GM18505 (cell line): ENCODE measurements at regions not wholly inside any gene's neighbourhood (a gene's known extent, or its start where the extent isn't known, plus 50 kb on each side); places are given as distances from the start of the nearest gene placed in this dataset.

Source experiments
- ATAC-seq: cut with Tn5 transposase; IDR thresholded peaks from one replicate; pipeline ENCODE4 v1.9.1; 2021; ENCODE audit not compliant: unreplicated experiment
- POLR2A ChIP-seq: IDR thresholded peaks from 4 replicates; pipeline ENCODE4 v1.6.1; 2011; ENCODE audit warnings: borderline replicate concordance; ENCODE audit not compliant: insufficient read depth, insufficient read length; ENCODE audit errors: extremely low read depth

DNA sequence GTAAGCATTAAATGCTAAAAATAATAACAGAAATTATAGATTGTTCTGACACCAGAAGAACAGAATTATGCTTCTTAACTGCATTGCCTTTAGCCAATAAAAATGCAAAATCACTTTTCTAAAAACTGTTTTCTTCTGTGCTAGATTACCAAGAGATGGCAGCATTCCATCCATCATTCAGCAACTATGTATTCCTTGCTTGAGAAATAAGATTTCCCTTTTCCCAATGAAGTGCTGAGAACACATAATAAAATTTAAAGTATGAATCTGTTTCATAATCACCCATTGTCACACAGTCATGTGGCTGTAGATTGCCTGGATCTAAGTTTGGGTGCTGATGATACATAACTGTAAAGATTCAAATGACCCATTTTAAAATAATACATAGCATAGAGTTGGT lies 504.2 kb downstream of the TDRD15 start:
- no peak for ATAC-seq
- TF ChIP-seq POLR2A: no peak

DNA sequence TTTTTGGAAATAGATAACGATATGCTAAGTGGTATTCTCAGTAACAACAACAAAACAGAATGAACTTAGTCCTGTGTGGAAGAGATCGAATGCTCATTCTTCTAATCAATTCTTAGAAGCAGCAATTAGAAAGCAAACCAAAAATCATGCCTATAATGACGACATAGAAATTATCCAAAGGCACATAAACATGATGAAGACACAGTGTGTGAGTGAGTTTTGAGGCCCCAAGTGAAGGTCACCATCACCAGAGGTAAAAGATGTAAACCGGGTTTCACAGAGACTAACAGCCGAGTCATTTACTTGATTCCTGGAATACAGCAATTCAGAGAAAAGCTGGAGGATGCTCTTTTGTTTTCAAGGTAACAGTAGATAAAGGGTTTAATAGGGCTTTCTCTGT lies 509.2 kb downstream of the TDRD15 start:
- ATAC-seq: no peak
- no peak for TF ChIP-seq POLR2A

DNA sequence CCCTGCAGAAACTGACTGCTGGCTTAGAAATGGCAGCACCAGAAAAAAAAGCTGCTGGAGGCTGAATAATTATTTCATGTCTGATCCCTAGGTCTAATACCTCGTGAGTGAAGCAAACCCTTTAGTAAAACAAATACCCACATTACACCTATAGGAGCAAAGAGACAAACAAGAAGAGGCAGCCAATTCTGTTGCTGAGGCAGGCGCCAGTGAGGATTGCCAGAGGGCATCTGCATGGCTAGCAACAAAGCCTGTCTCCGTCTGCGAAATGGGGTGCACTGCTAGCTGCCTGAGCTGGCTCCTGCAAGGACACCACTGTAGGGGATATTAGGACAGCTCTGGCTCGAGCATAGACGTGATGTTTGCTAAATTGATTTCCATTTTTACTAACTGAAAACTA lies 509.7 kb downstream of the TDRD15 start:
- no peak for ATAC-seq
- TF ChIP-seq POLR2A: no peak

DNA sequence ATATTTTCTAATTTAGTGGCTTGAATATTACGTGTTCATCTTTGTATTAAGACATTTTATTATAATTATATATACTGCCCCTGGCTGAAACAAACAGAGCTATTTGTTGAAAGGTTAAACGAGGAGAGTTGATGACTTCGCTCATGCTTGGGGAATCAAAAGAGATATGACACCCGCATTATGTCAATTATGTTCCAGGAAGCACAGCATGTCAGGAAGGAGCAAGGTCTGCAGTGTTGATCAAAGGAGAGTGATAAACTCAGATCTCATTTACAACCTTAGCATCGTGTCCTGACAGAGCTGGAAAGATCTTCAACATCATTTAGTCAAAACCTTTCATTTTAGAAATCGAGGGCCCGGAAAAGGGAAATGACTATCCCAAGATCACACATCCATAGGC lies 510.1 kb downstream of the TDRD15 start:
- no peak for TF ChIP-seq POLR2A

DNA sequence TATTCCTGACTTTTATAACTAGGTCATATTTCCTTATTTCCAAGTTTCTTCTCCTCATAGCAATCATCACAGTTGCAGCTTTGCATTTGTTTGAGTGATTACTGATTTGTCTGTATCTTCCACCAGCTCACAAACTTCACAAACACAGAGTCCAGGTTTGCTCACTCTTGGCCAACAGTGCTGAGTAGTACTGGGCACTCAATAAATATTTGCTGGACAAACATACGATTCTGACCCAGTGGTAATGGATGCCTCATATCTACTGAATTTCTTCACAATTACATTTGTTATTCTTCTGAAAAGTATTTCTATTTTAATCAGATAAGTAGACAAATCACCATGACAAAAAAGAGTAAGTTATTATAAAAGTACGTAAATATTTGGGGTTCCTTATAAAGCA lies 516.3 kb downstream of the TDRD15 start:
- no peak for TF ChIP-seq POLR2A
- no peak for ATAC-seq

More for the DNA sequence above, 510.1 kb downstream of the TDRD15 start:
- ATAC-seq: no peak

DNA sequence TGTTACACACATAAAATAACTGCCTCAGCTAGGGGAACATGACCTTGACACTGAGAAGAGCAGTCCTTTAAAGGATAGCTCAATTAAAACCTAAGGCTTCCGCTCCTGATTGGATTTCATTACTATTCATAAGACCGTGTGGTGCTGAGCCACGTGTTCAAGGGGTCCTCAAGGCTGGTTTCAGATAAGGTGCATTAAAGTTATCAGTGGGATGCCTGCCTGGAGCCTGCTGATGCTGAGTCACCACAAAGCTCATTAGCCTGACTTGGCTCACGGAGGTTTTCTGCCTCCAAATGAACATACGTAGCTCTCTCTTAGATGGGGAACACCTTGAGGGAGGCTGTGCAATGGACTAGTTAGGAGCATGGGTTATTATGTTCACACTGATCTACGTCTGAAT lies 518.9 kb downstream of the TDRD15 start:
- ATAC-seq: no peak
- TF ChIP-seq POLR2A: no peak

DNA sequence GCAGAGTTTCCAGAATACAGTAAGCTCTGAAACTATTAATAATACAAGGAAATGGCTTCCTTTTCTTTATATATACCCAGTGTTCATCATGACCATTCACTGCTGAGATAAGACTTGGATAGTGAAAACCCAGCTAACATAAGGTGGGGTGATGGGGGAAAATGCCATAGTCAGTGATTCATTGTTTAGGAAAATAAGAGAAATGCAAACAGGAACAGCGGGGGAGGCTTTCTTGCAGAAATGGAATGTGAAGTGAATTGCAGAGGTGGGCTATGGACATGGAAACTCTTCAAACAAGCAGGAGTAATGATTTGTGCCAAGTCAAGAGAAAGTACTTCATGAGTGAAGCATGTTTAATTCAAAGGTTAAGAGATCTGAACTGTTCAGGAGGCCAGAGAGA lies 519.4 kb downstream of the TDRD15 start:
- ATAC-seq: no peak
- no peak for TF ChIP-seq POLR2A

DNA sequence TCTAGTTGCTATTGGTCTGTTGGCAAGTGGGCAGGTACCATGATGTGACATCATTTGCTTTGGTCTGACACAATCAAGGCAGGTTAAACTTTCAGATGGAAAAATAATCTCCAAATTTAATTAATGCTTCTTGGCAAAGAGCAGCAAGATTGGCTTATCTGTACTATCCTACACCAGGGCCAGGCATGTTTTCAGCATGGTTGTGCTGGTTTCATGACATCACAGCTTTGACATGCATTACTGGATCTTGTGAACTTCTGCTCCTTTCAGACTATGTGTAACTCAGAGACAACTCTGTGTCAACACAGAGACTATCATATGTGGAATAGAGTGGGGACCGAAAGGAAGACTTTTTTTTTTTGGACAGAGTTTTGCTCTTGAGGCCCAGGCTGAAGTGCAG lies 520.5 kb downstream of the TDRD15 start:
- no peak for TF ChIP-seq POLR2A
- no peak for ATAC-seq

DNA sequence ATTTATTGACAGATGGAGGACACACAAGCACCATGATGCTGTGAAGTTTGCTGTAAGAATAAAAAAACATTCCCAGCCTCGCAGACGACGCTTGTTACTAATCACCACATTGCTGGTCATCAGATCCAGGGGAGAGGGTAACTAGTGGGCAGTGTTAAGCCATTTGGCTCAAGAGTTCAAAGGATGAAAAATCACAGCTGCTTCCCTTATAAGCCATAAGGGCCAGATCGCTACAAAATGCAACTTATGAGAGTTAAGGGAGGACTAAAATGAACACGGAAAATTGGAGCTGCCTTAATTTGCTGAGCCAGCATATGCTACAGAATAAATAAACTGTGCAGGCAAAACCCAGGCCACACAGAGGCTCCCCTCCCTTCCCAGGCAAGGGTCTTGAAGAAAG lies 522.6 kb downstream of the TDRD15 start:
- no peak for ATAC-seq
- TF ChIP-seq POLR2A: no peak

DNA sequence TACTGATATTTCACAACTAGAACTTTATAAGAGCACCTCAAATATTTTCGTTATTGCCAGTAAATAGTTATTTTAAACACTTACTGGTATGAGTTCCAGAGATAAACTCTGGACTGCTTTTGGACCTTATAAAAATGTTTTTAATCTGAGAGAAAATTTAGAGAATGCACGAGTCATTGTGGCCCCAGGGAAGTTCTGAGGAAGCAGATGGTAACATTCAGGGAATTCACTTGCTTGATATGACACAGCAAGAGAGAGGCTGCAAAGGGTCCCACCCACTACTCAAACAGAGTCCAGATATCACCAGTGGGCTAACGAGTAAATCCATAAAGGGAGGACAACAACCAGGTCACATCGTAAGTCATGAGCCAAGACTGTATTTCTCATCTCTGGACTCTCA lies 526.8 kb downstream of the TDRD15 start:
- ATAC-seq: no peak
- TF ChIP-seq POLR2A: no peak

DNA sequence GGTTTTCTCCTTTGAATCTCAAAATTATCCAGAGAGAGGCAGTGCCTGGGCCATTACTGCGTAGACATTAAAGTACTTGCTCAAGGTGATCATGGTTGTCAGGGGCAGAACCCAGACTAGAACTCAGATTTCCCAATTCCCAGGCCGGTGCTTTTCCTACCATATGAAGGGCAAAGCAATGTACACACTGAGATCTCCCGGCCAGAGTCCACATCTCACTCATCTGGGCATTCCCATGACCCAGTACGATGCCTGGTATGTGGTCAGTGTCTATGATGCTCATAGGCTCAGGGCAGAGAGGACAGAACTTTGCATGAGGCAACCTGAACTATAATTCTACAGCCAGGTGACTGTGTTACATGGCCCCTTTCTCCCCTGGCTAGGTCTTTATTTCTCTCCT lies 531.4 kb downstream of the TDRD15 start:
- no peak for TF ChIP-seq POLR2A
- no peak for ATAC-seq

DNA sequence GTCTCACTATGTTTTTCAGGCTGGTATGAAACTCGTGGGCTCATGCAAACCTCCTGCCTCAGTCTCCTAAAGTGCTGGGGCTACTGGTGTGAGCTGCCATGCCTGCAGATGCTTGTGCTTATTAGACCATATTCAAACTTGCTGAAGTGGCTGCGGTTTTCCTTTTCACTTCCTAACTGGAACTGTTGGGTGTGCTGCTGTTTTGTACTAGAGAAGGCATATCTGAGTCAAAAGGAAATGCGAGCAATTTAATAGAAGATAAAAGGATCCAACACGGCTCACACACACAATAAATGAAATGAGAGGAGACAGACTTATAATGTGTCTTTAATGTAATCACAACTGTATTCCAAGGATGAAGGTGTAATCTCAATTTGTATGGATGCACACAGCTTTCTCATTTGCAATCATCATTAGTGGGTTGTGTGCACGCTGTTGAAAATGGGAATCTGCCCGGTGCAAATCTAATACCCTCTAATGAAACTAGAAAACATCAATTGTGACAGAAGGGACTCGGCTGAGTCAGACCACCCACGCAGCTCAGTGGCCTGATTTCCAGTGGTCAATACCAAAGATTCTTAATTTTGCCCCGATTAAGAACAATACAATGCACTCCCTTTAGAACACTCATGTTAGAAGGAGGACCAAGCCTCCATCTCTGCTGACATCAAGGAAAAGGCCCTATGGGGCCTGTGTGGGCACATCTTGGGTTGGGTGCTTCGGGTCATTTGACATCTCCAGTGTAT lies 532.7 kb downstream of the TDRD15 start:
- no peak for ATAC-seq
- no peak for TF ChIP-seq POLR2A

DNA sequence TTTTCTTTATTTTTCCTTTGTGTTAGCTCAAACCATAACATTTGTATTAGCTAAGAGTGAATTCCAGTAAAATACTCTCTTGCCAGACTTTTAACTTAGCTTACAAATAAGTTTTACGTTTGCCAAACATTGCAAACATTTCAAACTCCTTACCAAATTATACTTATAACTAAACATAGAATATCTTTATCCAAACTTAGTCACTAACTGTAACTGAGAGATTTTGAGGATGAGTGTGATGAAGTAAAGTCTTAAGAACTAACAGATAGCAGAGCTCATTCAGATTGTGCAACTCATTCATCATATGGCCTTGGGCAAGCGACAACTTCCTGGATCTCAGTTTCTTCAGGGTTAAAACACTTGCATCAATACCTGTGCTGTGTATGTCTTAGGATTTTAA lies 533.7 kb downstream of the TDRD15 start:
- no peak for ATAC-seq
- TF ChIP-seq POLR2A: no peak

DNA sequence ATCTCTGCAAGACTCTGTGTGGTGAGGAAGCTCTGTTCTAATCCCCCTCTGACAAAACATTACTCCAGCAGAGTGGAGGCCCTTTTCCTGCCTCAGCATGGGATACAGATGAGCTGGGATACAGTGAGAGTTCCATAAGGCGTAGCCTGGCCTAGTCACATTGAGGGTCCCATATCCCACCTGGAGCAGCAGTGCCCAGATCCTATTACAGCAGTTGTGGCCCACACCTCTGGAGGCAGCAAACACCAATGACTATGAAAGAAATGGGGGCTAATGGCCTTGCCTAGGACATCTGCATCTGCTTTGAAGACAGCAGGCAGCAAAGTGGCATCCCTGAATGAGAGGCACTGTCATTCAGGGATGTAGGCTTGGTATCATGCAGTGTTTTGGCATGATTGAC lies 534.5 kb downstream of the TDRD15 start:
- ATAC-seq: no peak
- no peak for TF ChIP-seq POLR2A
